ENCODE measurements at regions not wholly inside any gene's neighbourhood (a gene's known extent, or its start where the extent isn't known, plus 50 kb on each side); places are given as distances from the start of the nearest gene placed in this dataset.

DNA sequence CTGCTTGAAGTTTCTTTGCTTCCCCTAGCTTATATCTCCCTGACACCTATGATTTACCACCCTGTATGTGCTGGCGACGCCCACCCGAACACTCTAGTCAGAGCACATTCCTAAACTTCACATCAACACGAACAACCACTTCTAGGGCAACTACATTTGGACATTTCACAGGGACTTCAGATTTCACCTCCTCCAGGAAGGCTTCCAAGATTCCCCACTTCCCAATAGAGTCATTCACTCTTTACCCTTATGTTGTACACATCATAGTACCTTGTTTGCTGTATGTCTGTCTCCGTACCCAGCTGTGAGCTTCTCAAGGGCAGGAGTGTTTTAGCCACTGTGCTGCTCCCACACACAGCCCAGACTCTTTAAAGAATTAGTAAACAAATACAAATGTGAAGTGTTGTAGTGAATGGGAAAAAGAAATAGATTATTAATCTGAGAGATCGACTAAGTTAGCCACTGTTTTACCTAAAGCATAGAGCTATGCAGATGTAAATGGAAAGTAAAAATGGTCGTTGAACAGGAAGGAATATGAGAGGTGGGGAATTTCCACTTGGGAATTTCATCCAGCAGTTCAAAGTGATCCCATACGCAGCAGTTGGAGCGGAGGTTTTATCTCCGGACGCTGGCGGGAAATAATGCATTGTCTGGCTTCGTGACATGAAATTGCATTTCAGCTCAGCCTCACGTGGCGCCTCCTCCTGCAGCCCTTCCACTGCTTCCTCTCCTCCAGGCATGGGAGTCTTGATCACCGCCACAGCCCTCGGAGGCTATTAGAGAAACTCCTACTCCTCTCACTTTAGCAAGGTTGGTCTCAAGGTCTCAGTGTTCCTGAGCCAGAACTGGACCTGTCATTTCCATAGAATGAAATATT is 233.4 kb upstream of the COPS8 start:
- TF ChIP-seq, protein P1, sequence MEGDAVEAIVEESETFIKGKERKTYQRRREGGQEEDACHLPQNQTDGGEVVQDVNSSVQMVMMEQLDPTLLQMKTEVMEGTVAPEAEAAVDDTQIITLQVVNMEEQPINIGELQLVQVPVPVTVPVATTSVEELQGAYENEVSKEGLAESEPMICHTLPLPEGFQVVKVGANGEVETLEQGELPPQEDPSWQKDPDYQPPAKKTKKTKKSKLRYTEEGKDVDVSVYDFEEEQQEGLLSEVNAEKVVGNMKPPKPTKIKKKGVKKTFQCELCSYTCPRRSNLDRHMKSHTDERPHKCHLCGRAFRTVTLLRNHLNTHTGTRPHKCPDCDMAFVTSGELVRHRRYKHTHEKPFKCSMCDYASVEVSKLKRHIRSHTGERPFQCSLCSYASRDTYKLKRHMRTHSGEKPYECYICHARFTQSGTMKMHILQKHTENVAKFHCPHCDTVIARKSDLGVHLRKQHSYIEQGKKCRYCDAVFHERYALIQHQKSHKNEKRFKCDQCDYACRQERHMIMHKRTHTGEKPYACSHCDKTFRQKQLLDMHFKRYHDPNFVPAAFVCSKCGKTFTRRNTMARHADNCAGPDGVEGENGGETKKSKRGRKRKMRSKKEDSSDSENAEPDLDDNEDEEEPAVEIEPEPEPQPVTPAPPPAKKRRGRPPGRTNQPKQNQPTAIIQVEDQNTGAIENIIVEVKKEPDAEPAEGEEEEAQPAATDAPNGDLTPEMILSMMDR (conservative IDR thresholded peaks at IDR 0.05 in 1 of 2, IDR thresholded peaks at IDR 0.05 in 1 of 2; ENCODE audit: low read depth in 1 of 2, low read length in 2 of 2), result no peak
- no peak for TF ChIP-seq EZH2 (IDR thresholded peaks at IDR 0.05; ENCODE audit: low read length, missing control alignments)

All from fibroblast of lung (primary cell).